K562 (cell line): ENCODE measurements at regions not wholly inside any gene's neighbourhood (a gene's known extent, or its start where the extent isn't known, plus 50 kb on each side); places are given as distances from the start of the nearest gene placed in this dataset.

Experiments
- ATAC-seq: fragments of 200-7000 bp; cut with Tn5 transposase; 3 replicates; pipeline ENCODE4 v1.9.1; 2020; ENCODE audit warnings: moderate library complexity
- BruUV-seq: library from RNA; stranded (reverse); fragments of 400-500 nt; replicated peaks from 2 replicates; lab custom pipeline; 2021; lab: Mats Ljungman, UMichigan
- CTCF ChIA-PET: fragments of 300-600 bp; formaldehyde crosslinking; extraction: SDS; loops from one replicate; lab custom pipeline; 2021; ENCODE audit warnings: low intra/inter-chr PET ratio; lab: Yijun Ruan, JAX
- POLR2A ChIA-PET: fragments of 300-600, 350-650 bp; sonication (Branson Sonifier 250); formaldehyde crosslinking; extraction: SDS; loops from one replicate; lab custom pipeline; 2021; ENCODE audit warnings: antibody characterized with exemption, inconsistent platforms; lab: Yijun Ruan, JAX
- DNase-seq, 4 experiments: peaks; one replicate each; pipeline versions ENCODE4 v3.0.0 to v3.0.0-alpha.2; 2011 to 2018; ENCODE audit warnings: low spot score in 3 of 4, mixed read lengths in 3 of 4; ENCODE audit errors: extremely low read depth in 1 of 4
- FAIRE-seq: peaks from 2 replicates; lab custom pipeline; 2011; peaks lifted over from hg19 to GRCh38; lab: Jason Lieb, UNC
- H2AFZ ChIP-seq: 2 replicates; pipeline ENCODE4 v1.6.0; 2011; ENCODE audit warnings: low read depth, low read length, control low read depth, inconsistent platforms
- H3K27ac ChIP-seq: fragments of 200-600 bp; 3 replicates; pipeline ENCODE4 v1.8.0; 2011; ENCODE audit warnings: low read depth, mild to moderate bottlenecking, control low read depth, inconsistent platforms, low read length, moderate library complexity, mixed read lengths; ENCODE audit errors: extremely low read depth
- H3K27me3 ChIP-seq, 2 experiments: fragments of 300-600 bp in 1 of 2; 2 replicates in 1 of 2; 3 replicates in 1 of 2; pipeline versions ENCODE4 v1.6.0 to v1.8.0; 2011; ENCODE audit warnings: inconsistent platforms in 2 of 2, low read length in 2 of 2, mild to moderate bottlenecking in 1 of 2, mixed read lengths in 1 of 2, moderate library complexity in 1 of 2; ENCODE audit not compliant: control insufficient read depth in 2 of 2, insufficient read depth in 2 of 2
- H3K36me3 ChIP-seq: fragments of 300-600 bp; 3 replicates; pipeline ENCODE4 v1.8.0; 2011; ENCODE audit warnings: mild to moderate bottlenecking, low read length, inconsistent platforms; ENCODE audit not compliant: control insufficient read depth, insufficient read depth
- H3K4me1 ChIP-seq, 2 experiments: fragments of 200-600 bp in 1 of 2; replicated peaks in 1 of 2; 2 replicates in 1 of 2; 3 replicates in 1 of 2; pipeline versions ENCODE4 v1.5.1 to v1.8.0; 2011; ENCODE audit warnings: inconsistent platforms in 2 of 2, low read length in 2 of 2, mild to moderate bottlenecking in 1 of 2, mixed read lengths in 1 of 2, moderate library complexity in 1 of 2; ENCODE audit not compliant: control insufficient read depth in 2 of 2, insufficient read depth in 2 of 2
- H3K4me2 ChIP-seq: 2 replicates; pipeline ENCODE4 v1.6.1; 2011; ENCODE audit warnings: low read length, control low read depth, inconsistent platforms, mixed read lengths; ENCODE audit not compliant: insufficient read depth
- H3K4me3 ChIP-seq: fragments of 200-600 bp; sonication (generic), shearing (Covaris generic); 2 replicates; pipeline ENCODE4 v1.5.1; 2016; ENCODE audit warnings: control low read depth, inconsistent platforms
- H3K79me2 ChIP-seq: fragments of 200-600 bp; 3 replicates; pipeline ENCODE4 v1.8.0; 2011; ENCODE audit warnings: low read length, inconsistent platforms; ENCODE audit not compliant: control insufficient read depth, insufficient read depth
- H3K9ac ChIP-seq, 2 experiments: 2 replicates each; pipeline versions ENCODE4 v1.6.0 to v1.6.1; 2011; ENCODE audit warnings: low read depth in 2 of 2, low read length in 2 of 2, control low read depth in 1 of 2, inconsistent platforms in 1 of 2, mild to moderate bottlenecking in 1 of 2, mixed read lengths in 1 of 2; ENCODE audit not compliant: insufficient read depth in 1 of 2
- H3K9me1 ChIP-seq: one replicate; pipeline ENCODE4 v1.6.0; 2011; ENCODE audit warnings: inconsistent platforms, mild to moderate bottlenecking, low read length, moderate library complexity; ENCODE audit not compliant: control insufficient read depth, insufficient read depth
- H3K9me3 ChIP-seq: replicated peaks from 2 replicates; pipeline ENCODE4 v1.5.1; 2011; ENCODE audit warnings: low read depth, low read length, inconsistent platforms; ENCODE audit not compliant: control insufficient read depth, insufficient read depth
- H4K20me1 ChIP-seq: replicated peaks from 2 replicates; pipeline ENCODE4 v1.6.1; 2011; ENCODE audit warnings: low read length, inconsistent platforms, mixed read lengths; ENCODE audit not compliant: control insufficient read depth, insufficient read depth
- FOXA3 ChIP-seq, 2 experiments: fragments of 450-650 bp in 1 of 2; sonication (generic) in 1 of 2; formaldehyde crosslinking; IDR thresholded peaks in 1 of 2; conservative IDR thresholded peaks in 1 of 2; 2 replicates each; pipeline versions ENCODE4 v1.4.0 to v1.8.0; 2020 to 2022; ENCODE audit warnings: mild to moderate bottlenecking in 2 of 2, missing genetic modification reagents in 1 of 2
- GABPA ChIP-seq: fragments of 200-800 bp; sonication (Bioruptor generic); conservative IDR thresholded peaks from 2 replicates; pipeline ENCODE4 v1.6.1; 2016; ENCODE audit warnings: low read depth, missing genetic modification characterization, missing compliant biosample characterization
- NONO ChIP-seq, 2 experiments: fragments of 200-400 bp in 1 of 2; fragments of 450-650 bp in 1 of 2; formaldehyde crosslinking in 1 of 2; IDR thresholded peaks; 2 replicates each; pipeline ENCODE4 v1.6.1; 2017; ENCODE audit warnings: low read depth in 2 of 2, mild to moderate bottlenecking in 2 of 2, moderate library complexity in 2 of 2, low read length in 1 of 2
- PATZ1 ChIP-seq: fragments of 250-450 bp; sonication (Bioruptor Pico); IDR thresholded peaks from 2 replicates; pipeline ENCODE4 v1.5.0; 2020; ENCODE audit warnings: mild to moderate bottlenecking, borderline replicate concordance
- POLR2AphosphoS5 ChIP-seq: IDR thresholded peaks from 2 replicates; pipeline ENCODE4 v1.6.1; 2011; ENCODE audit warnings: mild to moderate bottlenecking, low read depth, low read length, moderate library complexity; ENCODE audit not compliant: control insufficient read depth, insufficient read depth
- RCOR1 ChIP-seq, 2 experiments: IDR thresholded peaks; 2 replicates each; pipeline ENCODE4 v1.6.1; 2012; ENCODE audit warnings: low read depth in 2 of 2, low read length in 2 of 2, borderline replicate concordance in 1 of 2, improper control_type of control experiment in 1 of 2
- SMC3 ChIP-seq: conservative IDR thresholded peaks from 2 replicates; pipeline ENCODE4 v1.6.1; 2011; ENCODE audit warnings: low read depth, low read length, improper control_type of control experiment; ENCODE audit not compliant: insufficient read depth
- XRCC5 ChIP-seq: fragments of 200-400 bp; formaldehyde crosslinking; IDR thresholded peaks from 2 replicates; pipeline ENCODE4 v1.6.1; 2017; ENCODE audit warnings: low read depth, mild to moderate bottlenecking, low read length
- ZFPM2 ChIP-seq: fragments of 250-450 bp; sonication (Bioruptor Pico); IDR thresholded peaks from 2 replicates; pipeline ENCODE4 v1.5.1; 2022; ENCODE audit warnings: mild to moderate bottlenecking
- ZNF134 ChIP-seq: fragments of 250-450 bp; sonication (Bioruptor Pico); conservative IDR thresholded peaks from 2 replicates; pipeline ENCODE4 v1.4.0; 2020
- ZNF140 ChIP-seq: fragments of 250-450 bp; sonication (Bioruptor Pico); IDR thresholded peaks from 2 replicates; pipeline ENCODE4 v1.8.0; 2021; ENCODE audit warnings: moderate library complexity, mild to moderate bottlenecking, inconsistent platforms
- ZNF316 ChIP-seq: fragments of 450-650 bp; IDR thresholded peaks from 2 replicates; pipeline ENCODE4 v1.6.1; 2016
- ZNF347 ChIP-seq: fragments of 450-650 bp; formaldehyde crosslinking; IDR thresholded peaks from 2 replicates; pipeline ENCODE4 v1.4.0; 2020; ENCODE audit warnings: low read depth, mild to moderate bottlenecking, moderate library complexity
- ZNF511 ChIP-seq: sonication (generic); formaldehyde crosslinking; IDR thresholded peaks from 2 replicates; pipeline ENCODE4 v1.8.0; 2022; ENCODE audit warnings: mild to moderate bottlenecking, missing genetic modification reagents
- ZZZ3 ChIP-seq: fragments of 450-650 bp; IDR thresholded peaks from 2 replicates; pipeline ENCODE4 v1.6.1; 2016; ENCODE audit warnings: antibody characterized with exemption, mild to moderate bottlenecking, moderate library complexity
- WGBS: fragments of 100-300 bp; shearing (Covaris generic); methylation state at CpG from one replicate; pipeline ENCODE4 v1.1.6; 2016; ENCODE audit warnings: low coverage, mixed read lengths; ENCODE audit not compliant: insufficient coverage; ENCODE audit errors: missing lambda C conversion rate; 5-methylcytosine and 5-hydroxymethylcytosine counted together
- in situ Hi-C: fragments of 300-500 bp; cut with MboI; formaldehyde crosslinking; loops from 4 replicates; pipeline ENCODE4 v1.15.0; 2018; ENCODE audit warnings: inconsistent platforms, mixed read lengths
- intact Hi-C: fragments of 100-400 bp; cut with micrococcal nuclease; formaldehyde crosslinking; loops from 2 replicates; pipeline ENCODE4 v1.14.2; 2022
- TF ChIP-seq, protein P1 (sequence below): fragments of 250-450 bp; sonication (Bioruptor Pico); IDR thresholded peaks from 2 replicates; pipeline ENCODE4 v1.4.0; 2020; ENCODE audit warnings: mild to moderate bottlenecking

DNA sequence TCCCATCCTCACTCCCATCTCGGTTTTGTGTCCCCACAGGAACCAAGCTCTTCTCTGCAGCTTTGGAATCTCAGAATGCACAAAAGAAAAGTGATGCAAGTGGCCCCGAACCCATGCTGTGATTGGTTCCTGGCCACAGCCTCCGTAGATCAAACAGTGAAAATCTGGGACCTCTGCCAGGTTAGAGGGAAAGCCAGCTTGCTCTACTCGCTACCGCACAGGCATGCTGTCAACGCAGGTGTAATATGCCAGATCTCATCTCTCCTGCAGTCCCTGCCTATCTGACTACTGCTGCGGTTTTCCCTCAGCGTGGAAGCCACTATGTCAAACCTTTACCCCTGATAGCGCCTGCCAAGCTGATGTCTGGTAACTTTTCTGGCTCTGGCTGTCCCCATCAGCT is 200.5 kb upstream of the LRRC4C start:
- Histone ChIP-seq H2AFZ (no peak overlapping the region), H3K4me3 (no peak overlapping the region), H3K36me3 (no peaks in the 10 kb centered on the region), H3K4me1 (no peaks in the 10 kb centered on the region), H3K27me3 (no peaks in the 10 kb centered on the region), H3K9me1 (no peaks in the 10 kb centered on the region), H3K9me3 (no peaks in the 10 kb centered on the region), H3K27ac (no peak overlapping the region), H4K20me1 (no peaks in the 10 kb centered on the region), H3K4me2 (no peak overlapping the region), H3K9ac (no peak overlapping the region), H3K79me2 (no peaks in the 10 kb centered on the region)
- CTCF ChIA-PET, result no interaction called here
- DNase-seq, result no peak
- intact Hi-C loops, result no loop called here
- WGBS, result 2% methylated on average over 9 of the region's 9 CpGs
- no peak for FAIRE-seq
- TF ChIP-seq SMC3 (no peak), XRCC5 (no peak), ZZZ3 (no peak), POLR2AphosphoS5 (no peak), ZNF511 (CRISPR knock-in tag) (no peak), GABPA (tag) (no peak), FOXA3 (CRISPR knock-in tag; conservative IDR thresholded peaks at IDR 0.05 in 1 of 2, IDR thresholded peaks at IDR 0.05 in 1 of 2) (no peak), ZNF134 (CRISPR knock-in tag) (no peak), ZFPM2 (no peak), ZNF140 (CRISPR knock-in tag) (no peak), NONO (IDR thresholded peaks at IDR 0.05; ENCODE audit: low read depth in 2 of 2, low read length in 1 of 2) (no peak), ZNF347 (CRISPR knock-in tag) (no peak), RCOR1 (IDR thresholded peaks at IDR 0.05; ENCODE audit: borderline replicate concordance in 1 of 2, low read depth in 2 of 2, low read length in 2 of 2) (no peak), ZNF316 (no peak), PATZ1 (CRISPR knock-in tag) (no peak)
- TF ChIP-seq, protein P1, sequence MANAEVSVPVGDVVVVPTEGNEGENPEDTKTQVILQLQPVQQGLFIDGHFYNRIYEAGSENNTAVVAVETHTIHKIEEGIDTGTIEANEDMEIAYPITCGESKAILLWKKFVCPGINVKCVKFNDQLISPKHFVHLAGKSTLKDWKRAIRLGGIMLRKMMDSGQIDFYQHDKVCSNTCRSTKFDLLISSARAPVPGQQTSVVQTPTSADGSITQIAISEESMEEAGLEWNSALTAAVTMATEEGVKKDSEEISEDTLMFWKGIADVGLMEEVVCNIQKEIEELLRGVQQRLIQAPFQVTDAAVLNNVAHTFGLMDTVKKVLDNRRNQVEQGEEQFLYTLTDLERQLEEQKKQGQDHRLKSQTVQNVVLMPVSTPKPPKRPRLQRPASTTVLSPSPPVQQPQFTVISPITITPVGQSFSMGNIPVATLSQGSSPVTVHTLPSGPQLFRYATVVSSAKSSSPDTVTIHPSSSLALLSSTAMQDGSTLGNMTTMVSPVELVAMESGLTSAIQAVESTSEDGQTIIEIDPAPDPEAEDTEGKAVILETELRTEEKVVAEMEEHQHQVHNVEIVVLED (CRISPR knock-in tag), result no peak
- no TSS peak for BruUV-seq
- no peak for ATAC-seq
- POLR2A ChIA-PET, result no interaction called here
- in situ Hi-C loops, result no loop called here
